Keratinocyte (primary cell): ENCODE measurements at regions not wholly inside any gene's neighbourhood (a gene's known extent, or its start where the extent isn't known, plus 50 kb on each side); places are given as distances from the start of the nearest gene placed in this dataset.

Source experiments
- CTCF ChIP-seq, 3 experiments: IDR thresholded peaks in 1 of 3; conservative IDR thresholded peaks in 1 of 3; optimal IDR thresholded peaks in 1 of 3; 2 replicates in 2 of 3; 3 replicates in 1 of 3; pipeline versions ENCODE3 to v1.5.1; 2011; ENCODE audit warnings: low read length in 3 of 3, mild to moderate bottlenecking in 3 of 3, moderate library complexity in 2 of 3, control low read depth in 1 of 3, inconsistent platforms in 1 of 3; ENCODE audit not compliant: insufficient read depth in 2 of 3; ENCODE audit errors: extremely low read depth in 1 of 3
- EZH2 ChIP-seq: IDR thresholded peaks from one replicate; pipeline ENCODE4 v1.6.1; 2012; ENCODE audit warnings: inconsistent platforms, mild to moderate bottlenecking, low read length, moderate library complexity

GRCh38 chr19:28487999-28488398, 725.0 kb downstream of the UQCRFS1 start:
- TF ChIP-seq CTCF (optimal IDR thresholded peaks at IDR 0.05 in 1 of 3, IDR thresholded peaks at IDR 0.05 in 1 of 3, conservative IDR thresholded peaks at IDR 0.05 in 1 of 3; ENCODE audit: extremely low read depth in 1 of 3, insufficient read depth in 2 of 3, low read length in 3 of 3) (no peak), EZH2 (no peak)
